GM23338 (cell line): ENCODE measurements at regions not wholly inside any gene's neighbourhood (a gene's known extent, or its start where the extent isn't known, plus 50 kb on each side); places are given as distances from the start of the nearest gene placed in this dataset.

Experiments used
- ATAC-seq: fragments of 200-7000 bp; cut with Tn5 transposase; 3 replicates; pipeline ENCODE4 v1.9.1; 2020
- DNase-seq: peaks from one replicate; pipeline ENCODE4 v3.0.0-alpha.2; 2015; ENCODE audit warnings: low spot score
- H2AFZ ChIP-seq: fragments of 200-600 bp; sonication (generic); 2 replicates; pipeline ENCODE4 v1.8.0; 2016; ENCODE audit warnings: antibody characterized with exemption, mild to moderate bottlenecking, moderate library complexity
- H3F3A ChIP-seq: fragments of 200-600 bp; sonication (generic); replicated peaks from 2 replicates; pipeline ENCODE4 v1.8.0; 2017; ENCODE audit warnings: antibody characterized with exemption, mixed run types, low read depth
- H3K27ac ChIP-seq: fragments of 200-600 bp; sonication (generic); 2 replicates; pipeline ENCODE4 v1.6.1; 2016; ENCODE audit warnings: low read depth
- H3K27me3 ChIP-seq: fragments of 200-600 bp; sonication (generic); 2 replicates; pipeline ENCODE4 v1.8.0; 2016; ENCODE audit warnings: mild to moderate bottlenecking, mixed run types, moderate library complexity; ENCODE audit not compliant: insufficient read depth
- H3K36me3 ChIP-seq: fragments of 200-600 bp; sonication (generic); 2 replicates; pipeline ENCODE4 v1.8.0; 2016; ENCODE audit warnings: mild to moderate bottlenecking; ENCODE audit not compliant: insufficient read depth
- H3K4me1 ChIP-seq: fragments of 200-600 bp; sonication (generic); 2 replicates; pipeline ENCODE4 v1.8.0; 2016; ENCODE audit warnings: mild to moderate bottlenecking, moderate library complexity; ENCODE audit not compliant: insufficient read depth
- H3K4me2 ChIP-seq: fragments of 200-600 bp; sonication (generic); 2 replicates; pipeline ENCODE4 v1.7.1; 2017; ENCODE audit warnings: mixed run types
- H3K4me3 ChIP-seq: fragments of 200-600 bp; sonication (generic); 2 replicates; pipeline ENCODE4 v1.6.1; 2016; ENCODE audit warnings: mixed run types
- H3K79me2 ChIP-seq: fragments of 200-600 bp; sonication (generic); replicated peaks from 2 replicates; pipeline ENCODE4 v1.8.0; 2017; ENCODE audit warnings: mild to moderate bottlenecking; ENCODE audit not compliant: insufficient read depth
- H3K9me2 ChIP-seq: fragments of 200-600 bp; sonication (generic); 2 replicates; pipeline ENCODE4 v1.8.0; 2017; ENCODE audit not compliant: insufficient read depth
- H4K20me1 ChIP-seq: fragments of 200-600 bp; sonication (generic); replicated peaks from 2 replicates; pipeline ENCODE4 v1.8.0; 2017; ENCODE audit warnings: mild to moderate bottlenecking; ENCODE audit not compliant: insufficient read depth
- H3K27ac Mint-ChIP-seq: 2 replicates; pipeline ENCODE4 v1.8.0; 2020; ENCODE audit warnings: inconsistent platforms, mild to moderate bottlenecking, moderate library complexity, mixed read lengths
- H3K27me3 Mint-ChIP-seq: 3 replicates; pipeline ENCODE4 v1.8.0; 2022; ENCODE audit warnings: low read depth, mild to moderate bottlenecking, moderate library complexity, mixed read lengths, inconsistent platforms; ENCODE audit not compliant: insufficient read depth, poor library complexity
- H3K36me3 Mint-ChIP-seq: 3 replicates; pipeline ENCODE4 v1.8.0; 2021; ENCODE audit warnings: low read depth, mild to moderate bottlenecking, inconsistent platforms, moderate library complexity, mixed read lengths
- H3K4me1 Mint-ChIP-seq: 3 replicates; pipeline ENCODE4 v1.8.0; 2020; ENCODE audit warnings: mild to moderate bottlenecking, inconsistent platforms, mixed read lengths
- H3K4me3 Mint-ChIP-seq: 3 replicates; pipeline ENCODE4 v1.8.0; 2021; ENCODE audit warnings: moderate library complexity, mild to moderate bottlenecking, inconsistent platforms, mixed read lengths
- H3K9me3 Mint-ChIP-seq: 3 replicates; pipeline ENCODE4 v1.8.0; 2020; ENCODE audit warnings: moderate library complexity, mild to moderate bottlenecking, inconsistent platforms, mixed read lengths
- CREB1 ChIP-seq: fragments of 250-450 bp; sonication (Bioruptor Pico); IDR thresholded peaks from 2 replicates; pipeline ENCODE4 v1.5.0; 2020; ENCODE audit warnings: low read depth, mild to moderate bottlenecking, moderate library complexity
- ETS1 ChIP-seq: IDR thresholded peaks from 2 replicates; pipeline ENCODE4 v1.6.1; 2016; ENCODE audit warnings: antibody characterized with exemption
- EZH2phosphoT487 ChIP-seq: fragments of 200-600 bp; sonication (generic); IDR thresholded peaks from one replicate; pipeline ENCODE4 v1.8.1; 2018; ENCODE audit warnings: antibody characterized with exemption; ENCODE audit not compliant: unreplicated experiment
- NANOG ChIP-seq: IDR thresholded peaks from 2 replicates; pipeline ENCODE4 v1.6.1; 2016; ENCODE audit warnings: antibody characterized with exemption, borderline replicate concordance
- ZNF114 ChIP-seq: fragments of 250-450 bp; sonication (Bioruptor Pico); IDR thresholded peaks from 2 replicates; pipeline ENCODE4 v1.5.0; 2020; ENCODE audit warnings: mild to moderate bottlenecking, moderate library complexity
- ZNF331 ChIP-seq: fragments of 250-450 bp; sonication (Bioruptor Pico); IDR thresholded peaks from 2 replicates; pipeline ENCODE4 v1.5.0; 2020; ENCODE audit warnings: low read depth, mild to moderate bottlenecking, moderate library complexity
- ZNF462 ChIP-seq: fragments of 250-450 bp; sonication (Bioruptor Pico); IDR thresholded peaks from 2 replicates; pipeline ENCODE4 v1.5.0; 2020; ENCODE audit warnings: mild to moderate bottlenecking, moderate library complexity

GRCh38 chr13:42702716-42703115 is 78.7 kb upstream of the FAM216B start (continued):
- no peak for TF ChIP-seq ZNF331 (CRISPR knock-in tag)
- TF ChIP-seq ZNF114 (CRISPR knock-in tag): no peak
- no peak for TF ChIP-seq EZH2phosphoT487
- TF ChIP-seq CREB1 (CRISPR knock-in tag): no peak

- ATAC-seq (no peak), DNase-seq (no peak)
- Mint-ChIP-seq H3K27me3 (no peaks in the 10 kb centered on the region), H3K9me3 (no peaks in the 10 kb centered on the region), H3K27ac (no peak overlapping the region), H3K4me3 (no peak overlapping the region), H3K4me1 (0 out of 3 replicates have a peak, but pooled peaks cover 2% of the 10 kb centered on the region), H3K36me3 (no peaks in the 10 kb centered on the region)
- Histone ChIP-seq H3K79me2 (no peaks in the 10 kb centered on the region), H3K4me3 (no peak overlapping the region), H3K4me1 (no peaks in the 10 kb centered on the region), H3K4me2 (no peak overlapping the region), H3K9me2 (peaks cover 4% of the 10 kb centered on the region), H3K36me3 (no peaks in the 10 kb centered on the region), H3K27ac (no peak overlapping the region), H3K27me3 (no peaks in the 10 kb centered on the region), H2AFZ (no peak overlapping the region), H4K20me1 (no peaks in the 10 kb centered on the region), H3F3A (no peaks in the 10 kb centered on the region)
- no peak for TF ChIP-seq ZNF331 (CRISPR knock-in tag)
- no peak for TF ChIP-seq ETS1
- TF ChIP-seq ZNF462 (CRISPR knock-in tag): no peak
- TF ChIP-seq NANOG: no peak
These were observed 77.6 kb upstream of the FAM216B start for GRCh38 chr13:42703740-42704139.
